HT1080 (cell line): ENCODE measurements at regions not wholly inside any gene's neighbourhood (a gene's known extent, or its start where the extent isn't known, plus 50 kb on each side); places are given as distances from the start of the nearest gene placed in this dataset.
"Not testable (repeated sequence)": the region's sequence is repeated elsewhere in the genome, so short reads cannot be mapped to it uniquely, and the experiment has no call there.

Source experiments
- DNase-seq: peaks from one replicate; pipeline ENCODE4 v3.0.0-alpha.2; 2015; ENCODE audit warnings: low read depth

- DNase-seq = no peak
Measured at GRCh38 chr10:124168991-124169802, 75.8 kb upstream of the CHST15 start.

GRCh38 chr10:124168581-124168980 is 75.2 kb upstream of the CHST15 start:
- no peak for DNase-seq

GRCh38 chr10:124167925-124168324 is 74.5 kb upstream of the CHST15 start:
- not testable (repeated sequence) for DNase-seq

GRCh38 chr10:124166431-124167125 is 73.2 kb upstream of the CHST15 start:
- DNase-seq = no peak

GRCh38 chr10:124165827-124166226 is 72.4 kb upstream of the CHST15 start:
- DNase-seq = no peak

- no peak for DNase-seq
Measured at GRCh38 chr10:124165311-124165710, 71.9 kb upstream of the CHST15 start.

- DNase-seq = peak; percentile 45
Measured at GRCh38 chr10:124164264-124164663, 70.9 kb upstream of the CHST15 start.

- no peak for DNase-seq
Measured at GRCh38 chr10:124162774-124163354, 69.5 kb upstream of the CHST15 start.

- DNase-seq = no peak
Measured at GRCh38 chr10:124162136-124162535, 68.7 kb upstream of the CHST15 start.

GRCh38 chr10:124161601-124162000 is 68.2 kb upstream of the CHST15 start:
- no peak for DNase-seq

GRCh38 chr10:124160943-124161582 is 67.7 kb upstream of the CHST15 start:
- no peak for DNase-seq

- DNase-seq = no peak
Measured at GRCh38 chr10:124160176-124160575, 66.8 kb upstream of the CHST15 start.

GRCh38 chr10:124159153-124159552 is 65.8 kb upstream of the CHST15 start:
- no peak for DNase-seq

- DNase-seq = no peak
Measured at GRCh38 chr10:124158592-124158991, 65.2 kb upstream of the CHST15 start.

GRCh38 chr10:124157271-124157681 is 63.9 kb upstream of the CHST15 start:
- DNase-seq = no peak

GRCh38 chr10:124156524-124157260 is 63.3 kb upstream of the CHST15 start:
- DNase-seq = no peak

GRCh38 chr10:124155781-124156435 is 62.5 kb upstream of the CHST15 start:
- DNase-seq = no peak

GRCh38 chr10:124153023-124153826 is 59.8 kb upstream of the CHST15 start:
- peak; percentile 99 for DNase-seq

- DNase-seq = peak; percentile 86
Measured at GRCh38 chr10:124152139-124153022, 59.0 kb upstream of the CHST15 start.
